GM23248 (cell line): ENCODE measurements at regions not wholly inside any gene's neighbourhood (a gene's known extent, or its start where the extent isn't known, plus 50 kb on each side); places are given as distances from the start of the nearest gene placed in this dataset.

Source experiments
- EZH2 ChIP-seq: fragments of 200-600 bp; sonication (generic); IDR thresholded peaks from 2 replicates; pipeline ENCODE4 v1.6.1; 2018; ENCODE audit warnings: antibody characterized with exemption, mild to moderate bottlenecking; ENCODE audit not compliant: insufficient read depth, poor library complexity, severe bottlenecking
- EZH2phosphoT487 ChIP-seq: fragments of 200-600 bp; sonication (generic); IDR thresholded peaks from 2 replicates; pipeline ENCODE4 v1.6.1; 2018; ENCODE audit warnings: antibody characterized with exemption, moderate library complexity, mild to moderate bottlenecking, low read depth; ENCODE audit not compliant: insufficient read depth

GRCh38 chr4:3371033-3372001, 70.5 kb upstream of the HGFAC start:
- TF ChIP-seq EZH2phosphoT487, result no peak
- TF ChIP-seq EZH2, result no peak
